GM21515 (cell line): ENCODE measurements at regions not wholly inside any gene's neighbourhood (a gene's known extent, or its start where the extent isn't known, plus 50 kb on each side); places are given as distances from the start of the nearest gene placed in this dataset.

Experiments used
- ATAC-seq: cut with Tn5 transposase; IDR thresholded peaks from one replicate; pipeline ENCODE4 v1.9.1; 2021; ENCODE audit not compliant: unreplicated experiment

DNA sequence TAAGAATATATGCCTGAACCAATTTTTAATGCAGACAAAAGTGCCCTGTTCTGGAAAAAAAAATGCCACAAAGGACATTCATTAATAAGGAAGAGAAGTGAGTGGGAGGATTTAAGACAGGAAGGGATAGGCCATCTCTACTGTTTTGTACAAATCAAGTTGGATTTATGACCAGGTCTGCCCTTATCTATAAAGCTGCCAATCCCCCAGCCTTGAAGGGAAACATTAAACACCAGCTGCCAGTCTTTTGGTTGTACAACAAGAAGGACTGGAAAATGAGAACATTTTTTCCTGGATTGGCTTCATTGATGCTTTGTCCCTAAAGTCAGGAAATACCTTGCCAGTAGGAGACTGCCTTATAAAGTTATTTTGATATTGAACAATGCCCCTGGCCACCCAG lies 444.0 kb downstream of the NPHP4 start:
- no peak for ATAC-seq

DNA sequence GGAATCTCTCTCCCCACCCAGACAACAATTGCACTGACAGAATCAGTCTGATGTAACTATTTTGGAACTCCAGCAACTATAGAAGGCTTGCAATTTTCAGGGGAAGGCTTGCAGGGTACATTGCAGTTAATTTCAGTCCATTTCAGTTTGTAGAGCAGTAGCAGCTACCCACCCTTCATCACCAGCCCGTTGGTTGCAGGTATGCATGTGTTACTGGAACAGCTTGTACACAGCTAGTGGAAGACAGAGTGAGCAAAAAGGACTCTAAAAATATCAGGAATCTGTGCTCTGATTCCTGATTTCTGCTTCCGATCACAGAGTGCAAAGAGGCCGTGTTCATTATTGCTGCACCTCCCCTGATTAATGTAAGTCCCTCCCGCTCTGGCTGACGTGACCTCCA lies 449.0 kb downstream of the NPHP4 start:
- ATAC-seq: no peak

DNA sequence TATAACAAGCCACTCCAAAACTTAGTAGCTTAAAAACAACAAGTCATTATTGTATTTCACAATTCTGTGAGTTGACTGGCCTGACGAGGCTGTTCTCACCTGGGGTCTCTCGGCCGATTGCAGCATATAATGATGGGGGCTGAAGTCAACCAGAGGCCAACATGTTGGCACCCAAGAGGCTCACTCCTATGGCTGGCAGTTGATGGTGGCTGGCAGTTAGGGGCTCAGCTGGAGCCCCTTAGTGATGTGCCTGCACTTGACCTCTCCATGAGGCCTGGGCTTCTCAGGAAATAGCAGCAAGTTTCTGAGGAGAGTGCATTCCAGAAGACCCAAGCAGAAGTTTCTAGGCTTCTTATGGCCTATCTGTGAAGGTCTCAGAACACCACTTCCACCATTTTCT lies 459.4 kb downstream of the NPHP4 start:
- no peak for ATAC-seq

DNA sequence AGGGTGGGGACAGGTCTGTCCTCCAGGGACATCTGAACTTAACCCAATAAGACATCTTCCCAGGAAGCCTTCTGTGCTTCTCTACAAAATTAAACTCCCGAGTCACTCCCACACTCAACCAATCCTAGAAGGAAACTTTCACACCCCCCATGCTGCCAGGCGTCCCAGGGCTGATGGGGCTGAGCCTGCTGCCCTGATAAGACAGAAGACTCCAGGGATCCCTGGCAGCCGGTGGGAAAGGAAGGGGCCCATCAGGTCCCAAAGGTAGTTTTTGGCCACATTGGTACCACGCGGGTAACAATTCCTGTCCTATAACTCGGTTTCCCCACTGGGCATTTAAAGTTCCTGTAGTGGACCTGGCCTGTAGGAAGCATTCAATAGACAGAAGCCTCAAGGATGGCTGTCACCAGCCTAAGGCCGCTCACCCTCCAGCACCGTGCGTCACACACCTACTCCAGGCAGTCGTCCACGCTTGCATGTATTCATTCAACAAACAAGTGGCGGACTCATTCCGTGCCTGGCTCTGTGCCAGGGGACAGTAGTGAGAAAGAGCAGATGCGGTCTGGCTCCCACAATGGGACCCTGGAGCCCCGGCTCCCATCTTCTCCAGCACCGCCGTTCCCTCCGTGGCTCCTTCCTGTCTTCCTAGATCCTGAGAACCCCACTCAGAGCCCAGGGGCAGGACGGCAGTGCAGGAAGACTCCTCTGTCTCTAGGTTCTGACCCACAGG lies 465.2 kb downstream of the NPHP4 start:
- ATAC-seq: no peak

DNA sequence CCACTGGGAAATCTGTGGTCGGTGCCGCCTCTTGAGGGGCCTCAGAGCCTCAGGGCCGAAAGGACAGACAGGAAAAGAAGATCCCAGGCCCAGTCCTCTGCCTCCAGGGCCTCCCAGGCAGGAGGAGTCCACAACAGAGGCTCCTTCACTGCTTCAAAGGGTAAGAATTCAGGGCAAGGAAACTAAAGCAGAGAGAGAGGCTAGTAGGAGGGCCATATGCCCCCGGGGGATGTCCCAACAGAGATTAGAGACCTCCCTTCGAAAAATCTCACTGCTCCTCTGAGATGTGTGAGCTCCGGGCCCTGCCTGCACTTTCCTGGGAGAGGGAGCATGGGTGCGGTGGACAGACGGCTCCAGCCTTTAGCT lies 465.9 kb downstream of the NPHP4 start:
- ATAC-seq: no peak

DNA sequence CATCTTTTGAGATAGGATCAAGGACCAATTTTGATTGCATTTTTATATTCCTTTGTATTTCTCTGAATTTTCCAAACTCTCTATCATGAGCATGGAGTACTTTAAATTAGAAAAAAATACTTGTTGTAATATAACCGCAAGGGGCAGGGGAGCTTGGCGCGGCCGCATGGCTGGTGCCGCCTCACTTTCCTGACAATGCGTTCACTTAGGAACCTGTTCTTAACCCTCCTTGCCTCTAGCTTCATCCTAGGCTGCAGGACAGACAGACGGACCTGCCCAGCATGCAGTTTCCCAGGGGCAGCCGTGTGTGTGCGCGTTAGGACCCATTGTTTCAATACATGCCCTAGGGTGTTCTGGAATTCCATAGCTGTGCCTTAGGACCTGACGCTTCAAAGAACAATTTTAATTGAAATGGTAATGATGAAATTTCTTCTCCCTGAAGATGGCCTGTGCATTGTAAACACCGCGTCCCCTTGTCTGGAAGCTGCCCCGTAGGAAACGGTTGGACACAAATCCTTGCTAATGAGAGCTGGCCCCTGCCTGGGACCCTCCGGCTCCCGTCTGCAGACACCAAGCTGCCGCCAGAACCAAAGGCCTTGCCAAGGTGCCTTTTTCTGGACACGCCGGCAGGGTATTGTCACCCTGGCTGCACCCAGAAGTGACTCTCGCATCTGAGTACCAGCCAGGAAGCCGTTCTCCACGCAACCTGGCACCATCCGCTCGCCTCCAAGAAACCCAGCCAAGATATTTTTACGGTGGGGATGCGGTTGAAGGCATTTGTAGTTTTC lies 466.4 kb downstream of the NPHP4 start:
- no peak for ATAC-seq

DNA sequence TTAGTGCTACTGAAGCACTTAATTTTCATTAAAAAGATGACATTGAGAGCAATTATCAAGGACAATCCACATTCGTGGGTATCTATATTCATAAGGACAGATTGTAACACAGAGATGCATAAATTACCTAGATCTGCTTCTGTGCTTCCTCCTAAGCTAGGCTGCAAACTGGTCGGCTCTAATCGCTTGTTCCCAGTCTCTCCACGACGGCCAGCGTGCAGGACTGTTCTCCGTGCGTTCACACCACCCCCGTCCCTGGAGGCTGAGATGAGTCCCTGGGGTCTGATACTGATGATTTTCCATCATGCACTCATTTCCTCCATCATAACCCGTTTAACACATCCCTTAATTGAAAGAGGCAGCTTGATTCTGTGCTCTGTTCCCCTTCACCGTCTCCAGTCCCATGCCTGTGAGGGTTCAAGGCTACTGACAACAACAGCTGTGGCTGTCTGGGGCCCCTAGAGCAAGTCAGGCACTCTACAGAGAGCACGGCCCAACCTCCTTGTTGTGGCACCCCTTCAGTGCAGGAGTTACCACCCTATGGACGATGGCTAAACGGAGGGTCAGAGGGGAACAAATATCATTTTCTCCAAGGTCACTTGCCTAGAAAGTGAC lies 469.6 kb downstream of the NPHP4 start:
- ATAC-seq: no peak

DNA sequence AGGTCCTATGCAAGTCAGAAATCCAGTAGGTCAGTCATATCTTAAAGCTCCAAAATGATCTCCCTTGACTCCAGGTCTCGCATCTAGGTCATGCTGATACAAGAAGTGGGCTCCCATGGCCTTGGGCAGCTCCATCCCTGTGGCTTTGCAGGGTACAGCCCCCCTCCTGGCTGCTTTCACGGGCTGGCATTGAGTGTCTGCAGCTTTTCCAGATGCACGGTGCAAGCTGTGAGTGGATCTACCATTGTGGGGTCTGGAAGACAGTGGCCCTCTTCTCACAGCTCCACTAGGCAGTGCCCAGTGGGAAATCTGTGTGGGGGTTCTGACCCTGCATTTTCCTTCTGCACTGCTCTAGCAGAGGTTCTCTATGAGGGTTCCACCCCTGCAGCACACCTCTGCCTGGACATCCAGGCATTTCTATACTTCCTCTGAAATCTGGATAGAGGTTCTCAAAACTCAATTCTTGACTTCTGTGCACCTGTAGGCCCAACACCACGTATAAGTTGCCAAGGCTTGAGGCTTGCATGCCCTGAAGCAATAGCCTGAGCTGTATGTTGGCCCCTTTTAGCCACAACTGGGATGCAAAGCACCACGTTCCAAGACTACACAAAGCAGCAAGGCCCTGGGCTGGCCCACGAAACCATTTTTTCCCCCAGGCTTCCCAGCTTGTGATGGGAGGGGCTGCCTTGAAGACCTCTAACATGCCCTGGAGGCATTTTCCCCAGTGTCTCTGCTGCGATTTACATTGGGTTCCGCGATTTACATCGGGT lies 472.7 kb downstream of the NPHP4 start:
- ATAC-seq: no peak

DNA sequence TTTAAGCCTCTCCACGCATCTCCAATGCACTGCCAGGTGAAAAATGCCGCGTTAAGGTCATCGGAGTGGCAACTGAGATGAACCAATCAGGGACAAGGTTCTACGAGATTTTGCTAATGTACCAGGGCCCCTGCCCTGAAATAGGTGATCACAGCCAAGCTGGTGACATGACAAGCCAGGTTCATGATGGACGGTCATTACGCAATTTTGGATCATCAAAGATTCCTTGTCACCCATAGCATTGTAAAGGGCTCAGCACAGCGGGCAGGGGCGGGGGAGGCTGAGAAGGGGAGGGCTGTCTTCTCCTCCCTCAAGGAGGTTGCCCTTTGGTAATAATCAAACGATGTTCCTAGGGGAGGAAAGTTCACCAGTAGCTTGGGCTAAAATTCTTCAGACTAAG lies 475.5 kb downstream of the NPHP4 start:
- no peak for ATAC-seq

DNA sequence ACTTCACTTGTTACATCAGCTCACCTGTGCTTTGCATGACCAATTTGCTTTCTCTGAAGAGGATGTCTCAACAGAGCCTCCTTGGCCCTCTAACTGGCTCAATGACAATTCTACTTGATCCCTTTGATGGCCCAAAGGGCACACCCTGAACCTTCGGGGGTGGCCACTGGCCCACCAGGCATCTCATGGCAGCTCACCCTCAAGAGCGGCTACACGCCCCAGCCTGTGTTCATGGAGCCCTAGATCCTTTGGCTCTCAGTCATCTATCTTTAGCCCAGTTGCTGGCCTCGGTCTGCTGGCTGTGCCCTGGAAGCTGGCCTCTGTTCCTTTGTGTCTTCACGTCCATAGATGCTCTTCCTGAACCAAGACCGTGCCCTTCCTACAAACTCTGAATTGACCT lies 476.7 kb downstream of the NPHP4 start:
- no peak for ATAC-seq

DNA sequence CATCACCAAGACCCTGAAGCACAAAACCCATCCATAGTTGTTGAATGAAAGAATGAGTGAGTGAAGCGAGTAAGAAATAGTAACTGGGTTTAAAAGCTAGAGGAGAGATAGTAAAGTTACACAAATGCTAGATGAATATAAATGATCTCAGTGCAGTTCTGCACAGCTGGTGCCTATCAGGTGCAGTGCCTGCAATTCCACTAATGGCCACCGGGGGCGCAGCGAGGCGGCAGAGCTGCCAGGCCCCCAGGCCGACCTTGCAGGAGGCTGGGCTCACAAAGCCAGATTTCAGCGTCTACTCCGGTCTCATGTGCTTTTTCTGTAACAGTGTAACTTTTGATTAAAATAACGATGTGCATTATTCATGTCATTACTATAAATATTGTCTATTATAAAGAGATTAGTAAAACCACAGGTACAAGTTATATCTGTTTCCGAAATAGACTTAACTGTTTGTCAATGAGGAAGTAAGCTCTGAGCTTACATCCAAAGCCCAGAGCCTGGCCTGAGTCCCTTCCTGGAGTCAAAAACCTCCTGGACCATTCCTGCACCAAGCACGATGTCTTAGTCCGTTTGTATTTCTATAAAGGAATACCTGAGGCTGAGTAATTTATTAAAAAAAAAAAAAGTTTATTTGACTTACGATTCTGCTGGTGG lies 477.6 kb downstream of the NPHP4 start:
- ATAC-seq: no peak

DNA sequence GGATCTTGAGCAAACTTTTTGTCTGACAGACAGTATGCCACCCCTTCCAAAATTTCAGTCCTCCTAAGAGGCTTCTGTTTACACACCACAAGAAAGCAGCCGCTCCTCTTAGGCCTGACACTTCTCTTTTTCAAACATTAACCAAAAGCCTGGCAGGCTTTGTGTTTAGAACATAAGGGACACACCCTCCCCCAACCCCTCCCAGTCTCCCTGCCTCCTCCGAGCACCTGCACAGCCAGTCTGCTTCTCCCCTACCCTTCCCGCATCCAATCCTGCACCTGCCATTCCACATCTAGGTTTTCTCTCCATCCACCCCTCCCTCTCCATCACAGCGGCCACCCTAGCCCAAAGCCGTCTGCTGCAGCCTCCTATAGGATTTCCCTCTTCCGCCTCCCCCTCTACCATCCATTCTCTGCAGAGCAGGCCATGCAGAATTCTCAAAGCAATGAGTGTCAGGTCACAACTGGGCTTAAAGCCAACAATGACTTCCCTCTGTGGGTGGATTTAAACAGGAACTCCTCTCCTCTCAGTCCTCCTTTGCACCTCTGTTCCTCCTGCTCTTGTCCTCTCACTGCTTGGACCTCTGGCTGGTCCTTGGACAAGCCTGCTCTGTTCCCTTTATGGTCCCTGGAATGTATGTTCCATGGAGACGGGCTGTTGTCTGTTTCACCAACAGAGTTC lies 478.2 kb downstream of the NPHP4 start:
- no peak for ATAC-seq

DNA sequence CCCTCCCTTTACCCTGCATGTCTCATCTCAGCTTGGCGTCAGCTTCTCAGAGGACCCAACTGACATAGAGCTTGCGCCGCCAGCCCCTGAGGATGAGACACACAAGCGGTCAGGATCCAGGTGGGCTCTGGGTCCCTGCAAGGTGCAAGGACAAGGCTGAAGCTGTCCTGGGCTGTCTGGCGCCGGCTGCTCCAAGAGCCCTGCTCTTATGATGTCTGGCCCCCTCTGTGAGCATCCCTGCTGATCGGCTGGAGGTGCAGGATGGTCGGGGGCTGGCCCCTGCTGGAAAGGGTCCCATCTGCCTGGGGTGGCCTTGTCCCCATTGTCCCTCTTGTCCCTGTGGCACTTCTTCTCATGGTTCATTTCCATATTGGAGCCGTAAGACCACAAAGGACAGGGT lies 479.0 kb downstream of the NPHP4 start:
- ATAC-seq: no peak

DNA sequence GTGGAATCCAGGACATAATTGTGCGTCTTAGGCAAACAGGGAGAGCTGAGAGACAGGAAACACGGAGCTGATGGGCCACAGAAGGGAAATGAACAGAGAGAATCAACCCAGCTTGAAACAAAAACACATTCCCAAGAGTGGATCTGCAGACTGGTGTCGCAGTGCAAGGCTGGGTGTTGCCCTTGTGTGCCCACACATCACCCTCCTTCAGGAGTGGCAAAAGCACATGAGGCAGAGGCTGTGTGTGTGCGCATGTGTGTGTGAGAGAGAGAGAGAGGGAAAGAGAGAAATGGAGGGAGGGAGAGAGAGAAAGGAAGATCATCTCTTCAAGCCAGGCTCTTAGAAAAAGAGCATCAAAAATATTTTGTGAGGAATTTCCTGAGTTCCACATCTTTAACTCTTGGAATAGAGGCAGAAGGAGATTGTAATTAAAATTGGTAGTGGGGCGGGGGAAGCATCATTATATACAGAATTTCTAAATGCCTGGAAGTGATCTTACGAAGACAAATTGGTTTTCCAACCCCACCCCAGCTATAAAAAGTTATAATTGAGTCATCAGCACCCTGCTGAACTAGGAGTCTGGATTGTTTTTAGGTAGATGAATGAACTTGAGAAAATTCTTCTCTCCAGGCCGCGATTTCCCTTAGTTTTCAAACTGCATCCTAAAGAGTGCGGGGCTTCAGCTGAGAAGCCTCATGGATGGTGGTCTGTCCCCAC lies 480.7 kb downstream of the NPHP4 start:
- no peak for ATAC-seq

DNA sequence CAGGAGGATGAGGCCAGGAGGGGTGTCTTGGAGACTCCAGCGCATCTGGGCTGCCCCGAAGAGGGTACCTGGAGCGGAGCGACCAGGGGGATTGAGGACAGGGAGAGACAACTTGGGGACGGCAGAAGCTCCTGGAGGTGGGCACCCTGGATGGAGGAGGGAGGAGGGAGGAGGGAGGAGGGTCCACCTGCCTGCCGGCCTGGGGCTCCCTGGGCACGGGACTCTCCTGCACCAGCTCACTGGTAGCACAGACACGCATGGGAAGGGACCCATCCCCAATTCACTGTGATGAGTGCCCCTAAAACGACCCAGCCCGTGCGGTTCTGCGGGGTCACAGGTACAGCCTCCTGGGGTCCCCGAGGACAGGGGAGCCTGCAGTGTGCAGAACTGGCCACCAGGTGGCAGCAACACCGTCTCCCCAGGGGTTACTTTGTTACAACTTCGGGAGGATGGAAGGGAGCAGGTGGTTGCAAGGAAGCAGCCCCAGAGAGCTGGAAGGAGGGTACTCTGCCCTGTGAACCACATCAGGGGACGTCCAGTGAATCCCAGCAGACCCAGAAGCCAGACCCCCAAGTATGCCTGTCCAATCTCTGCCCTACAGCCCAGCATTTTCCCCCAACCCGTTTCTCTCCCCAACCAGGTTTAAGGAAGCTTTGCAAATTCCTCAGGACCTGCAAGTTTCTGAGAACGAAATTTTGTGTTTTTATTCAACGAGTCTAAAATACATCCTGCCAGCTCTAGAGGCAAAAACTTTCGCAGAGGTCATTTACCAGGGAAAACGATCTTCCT lies 482.4 kb downstream of the NPHP4 start:
- ATAC-seq: no peak

DNA sequence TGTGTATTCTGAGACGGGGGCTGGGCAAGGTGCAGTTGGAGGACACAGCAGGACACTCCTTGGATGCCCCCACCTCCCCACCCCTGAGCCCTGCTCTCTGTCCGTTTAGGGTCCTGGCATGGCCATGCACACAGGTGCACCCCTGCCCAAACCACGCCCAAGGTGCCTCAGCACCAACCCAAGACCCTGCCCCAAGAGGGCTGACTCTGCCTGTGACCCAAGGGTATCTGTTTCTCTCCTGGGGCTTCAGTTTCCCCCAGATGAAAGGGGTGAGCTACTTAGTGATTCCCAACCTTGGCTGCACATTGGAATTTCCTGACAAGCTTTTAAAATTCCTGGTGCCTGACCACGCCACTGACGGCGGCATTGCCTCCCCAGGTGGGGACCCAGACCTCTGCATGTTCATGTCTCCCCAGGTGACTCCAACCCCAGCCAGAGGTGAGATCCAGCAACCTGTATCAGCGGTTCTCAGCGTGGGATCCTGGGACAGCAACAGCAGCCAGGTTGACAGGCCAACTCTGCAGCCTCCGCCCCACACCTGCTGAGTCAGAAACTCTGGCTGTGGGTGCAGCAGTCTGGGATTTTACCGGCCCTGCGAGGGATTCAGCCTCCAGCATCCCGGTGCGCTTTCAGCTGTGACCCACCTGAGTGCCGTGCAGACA lies 483.4 kb downstream of the NPHP4 start:
- no peak for ATAC-seq

DNA sequence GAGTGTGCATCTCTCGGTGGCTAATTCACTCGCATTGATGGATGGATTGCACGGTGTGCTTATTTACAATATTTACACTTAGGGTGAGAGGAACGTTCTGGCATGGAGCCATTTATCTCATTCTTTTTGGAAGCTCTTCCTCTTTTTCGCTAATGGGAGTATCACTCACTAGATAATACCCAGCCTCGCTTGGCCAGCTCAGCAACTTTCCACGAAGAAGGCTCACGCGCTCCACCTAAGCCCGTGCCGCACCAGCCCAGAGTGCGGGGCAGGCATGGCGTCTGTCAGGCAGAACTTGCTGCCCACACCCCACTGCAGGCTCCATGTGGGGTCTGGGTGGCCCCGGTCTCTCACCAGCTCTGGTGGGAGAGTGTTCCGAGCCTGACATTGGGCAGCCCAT lies 484.9 kb downstream of the NPHP4 start:
- ATAC-seq: no peak

DNA sequence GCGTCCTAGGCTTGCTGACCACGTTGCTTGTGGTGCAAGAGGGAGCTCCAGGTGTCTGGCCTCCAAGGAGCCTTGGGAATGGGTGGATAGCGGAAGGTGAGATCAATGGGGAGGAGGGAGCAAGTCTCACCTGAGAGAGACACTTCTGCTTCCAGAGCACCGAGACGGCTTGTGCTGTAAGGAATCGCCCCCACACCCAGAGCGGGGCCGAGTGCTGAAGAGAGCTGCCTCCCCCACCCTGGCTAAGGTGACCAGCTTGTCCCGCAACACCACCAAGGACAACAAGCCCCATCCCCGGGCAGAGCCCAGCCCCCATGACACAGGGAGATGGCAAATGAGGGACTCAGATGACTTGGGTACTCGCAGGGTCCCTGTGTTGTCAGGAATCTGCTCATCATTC lies 485.6 kb downstream of the NPHP4 start:
- no peak for ATAC-seq

DNA sequence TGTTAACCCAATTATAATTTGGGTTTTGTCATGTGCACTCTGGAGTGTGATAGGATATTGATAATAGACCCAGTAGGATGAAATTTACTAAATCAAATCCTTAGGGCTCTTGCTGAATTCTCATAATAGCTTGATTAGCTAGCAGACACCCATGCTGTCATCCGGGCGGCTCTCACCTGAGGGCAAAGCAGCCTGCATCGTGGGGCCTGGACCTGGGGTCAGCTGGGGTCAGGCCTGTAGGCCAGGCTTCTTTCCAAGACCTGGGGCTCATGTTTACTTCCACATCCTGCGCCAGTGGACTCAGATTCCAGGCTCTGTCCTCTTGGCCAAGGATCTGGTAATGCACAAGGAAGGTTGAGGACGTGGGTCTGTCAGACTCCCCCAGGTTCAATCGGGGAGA lies 486.3 kb downstream of the NPHP4 start:
- ATAC-seq: no peak
